Karpas-422 (cell line): ENCODE measurements at regions not wholly inside any gene's neighbourhood (a gene's known extent, or its start where the extent isn't known, plus 50 kb on each side); places are given as distances from the start of the nearest gene placed in this dataset.
"Not testable (repeated sequence)": the region's sequence is repeated elsewhere in the genome, so short reads cannot be mapped to it uniquely, and the experiment has no call there.

ENCODE experiments used
- DNase-seq: peaks from one replicate; pipeline ENCODE4 v3.0.0-alpha.2; 2015
- H2AFZ ChIP-seq: fragments of 200-600 bp; sonication (generic); 2 replicates; pipeline ENCODE4 v1.6.1; 2014; ENCODE audit warnings: antibody characterized with exemption, low read length, mixed read lengths
- H3K27ac ChIP-seq: fragments of 200-600 bp; sonication (generic); 2 replicates; pipeline ENCODE4 v1.5.1; 2014; ENCODE audit warnings: mild to moderate bottlenecking, low read length, moderate library complexity
- H3K27me3 ChIP-seq: fragments of 200-600 bp; sonication (generic); 2 replicates; pipeline ENCODE4 v1.6.1; 2014; ENCODE audit warnings: low read length, mixed read lengths
- H3K36me3 ChIP-seq: fragments of 200-600 bp; sonication (generic); 2 replicates; pipeline ENCODE4 v1.6.1; 2014; ENCODE audit warnings: low read length, mixed read lengths; ENCODE audit not compliant: insufficient read depth
- H3K4me1 ChIP-seq: fragments of 200-600 bp; sonication (generic); 2 replicates; pipeline ENCODE4 v1.6.1; 2014; ENCODE audit warnings: mild to moderate bottlenecking, low read length, mixed read lengths
- H3K4me2 ChIP-seq: fragments of 200-600 bp; sonication (generic); 2 replicates; pipeline ENCODE4 v1.6.1; 2014; ENCODE audit warnings: low read length, low read depth, mild to moderate bottlenecking; ENCODE audit not compliant: poor library complexity, severe bottlenecking
- H3K4me3 ChIP-seq: fragments of 200-600 bp; sonication (generic); 2 replicates; pipeline ENCODE4 v1.5.1; 2014; ENCODE audit warnings: mild to moderate bottlenecking, antibody characterized with exemption, low read length, mixed read lengths
- H3K79me2 ChIP-seq: fragments of 200-600 bp; sonication (generic); 2 replicates; pipeline ENCODE4 v1.6.1; 2014; ENCODE audit warnings: mild to moderate bottlenecking, low read length, mixed read lengths
- H3K9ac ChIP-seq: fragments of 200-600 bp; sonication (generic); 2 replicates; pipeline ENCODE4 v1.6.0; 2014; ENCODE audit warnings: low read length
- H3K9me2 ChIP-seq: fragments of 200-600 bp; sonication (generic), shearing (Covaris generic); replicated peaks from 2 replicates; pipeline ENCODE4 v1.6.0; 2014; ENCODE audit warnings: mild to moderate bottlenecking, low read length, moderate library complexity; ENCODE audit not compliant: insufficient read depth
- H3K9me3 ChIP-seq: fragments of 300-700, 200-600 bp; sonication (generic); 2 replicates; pipeline ENCODE4 v1.6.1; 2014; ENCODE audit warnings: low read length, mixed read lengths
- H4K20me1 ChIP-seq: fragments of 200-600 bp; sonication (generic); 2 replicates; pipeline ENCODE4 v1.6.1; 2014; ENCODE audit warnings: mild to moderate bottlenecking, antibody characterized with exemption, low read length, low read depth; ENCODE audit not compliant: insufficient read depth

- no peaks in the 10 kb centered on the region for H3K9me3 ChIP-seq
- H2AFZ ChIP-seq: no peak overlapping the region
- H3K27me3 ChIP-seq: no peaks in the 10 kb centered on the region
- H3K27ac ChIP-seq: no peak overlapping the region
- no peak overlapping the region for H3K4me3 ChIP-seq
- H3K4me2 ChIP-seq: no peak overlapping the region
- H3K36me3 ChIP-seq: no peaks in the 10 kb centered on the region
- DNase-seq: no peak
- no peaks in the 10 kb centered on the region for H4K20me1 ChIP-seq
- no peaks in the 10 kb centered on the region for H3K79me2 ChIP-seq
- H3K9ac ChIP-seq: no peak overlapping the region
- H3K9me2 ChIP-seq: no peaks in the 10 kb centered on the region
- H3K4me1 ChIP-seq: no peaks in the 10 kb centered on the region
Observed at GRCh38 chr3:153273767-153274435, 111.9 kb downstream of the RAP2B start.

GRCh38 chr3:153274561-153274960 lies 112.5 kb downstream of the RAP2B start:
- Histone ChIP-seq H3K9ac (no peak overlapping the region), H2AFZ (no peak overlapping the region)
- DNase-seq: no peak

GRCh38 chr3:153275514-153275913 lies 113.5 kb downstream of the RAP2B start:
- Histone ChIP-seq H2AFZ (no peak overlapping the region), H3K4me3 (no peak overlapping the region), H3K9ac (no peak overlapping the region), H3K27me3 (no peaks in the 10 kb centered on the region), H3K9me2 (no peaks in the 10 kb centered on the region), H3K4me1 (no peaks in the 10 kb centered on the region), H3K36me3 (no peaks in the 10 kb centered on the region), H3K9me3 (no peaks in the 10 kb centered on the region), H3K79me2 (no peaks in the 10 kb centered on the region), H4K20me1 (no peaks in the 10 kb centered on the region), H3K27ac (no peak overlapping the region), H3K4me2 (no peak overlapping the region)
- DNase-seq: no peak

More at GRCh38 chr3:153274561-153274960, 112.5 kb downstream of the RAP2B start:
- Histone ChIP-seq H3K9me3 (no peaks in the 10 kb centered on the region), H3K4me3 (no peak overlapping the region), H3K27me3 (no peaks in the 10 kb centered on the region), H3K79me2 (no peaks in the 10 kb centered on the region), H3K36me3 (no peaks in the 10 kb centered on the region), H3K4me2 (no peak overlapping the region), H3K4me1 (no peaks in the 10 kb centered on the region), H3K27ac (no peak overlapping the region), H4K20me1 (no peaks in the 10 kb centered on the region), H3K9me2 (no peaks in the 10 kb centered on the region)

GRCh38 chr3:153277029-153277428 lies 115.0 kb downstream of the RAP2B start:
- H3K9ac ChIP-seq: no peak overlapping the region
- no peak overlapping the region for H3K4me2 ChIP-seq
- H3K27ac ChIP-seq: no peak overlapping the region
- H3K27me3 ChIP-seq: no peaks in the 10 kb centered on the region
- no peak overlapping the region for H3K4me3 ChIP-seq
- H3K79me2 ChIP-seq: no peaks in the 10 kb centered on the region
- H4K20me1 ChIP-seq: no peaks in the 10 kb centered on the region
- DNase-seq: no peak
- no peak overlapping the region for H2AFZ ChIP-seq
- no peaks in the 10 kb centered on the region for H3K9me3 ChIP-seq
- H3K36me3 ChIP-seq: no peaks in the 10 kb centered on the region
- H3K9me2 ChIP-seq: no peaks in the 10 kb centered on the region
- no peaks in the 10 kb centered on the region for H3K4me1 ChIP-seq

- H3K4me1 ChIP-seq, H3K36me3 ChIP-seq, H3K27ac ChIP-seq, H3K4me3 ChIP-seq, H3K27me3 ChIP-seq, DNase-seq, H3K9me2 ChIP-seq, H3K9me3 ChIP-seq, H2AFZ ChIP-seq, H3K79me2 ChIP-seq, H3K9ac ChIP-seq, H3K4me2 ChIP-seq, H4K20me1 ChIP-seq: not testable (repeated sequence)
Observed at GRCh38 chr3:153281236-153281997, 119.4 kb downstream of the RAP2B start.

- no peak overlapping the region for H3K27ac ChIP-seq
- no peak overlapping the region for H3K9ac ChIP-seq
- no peak for DNase-seq
- H2AFZ ChIP-seq: no peak overlapping the region
- H3K36me3 ChIP-seq: no peaks in the 10 kb centered on the region
- no peaks in the 10 kb centered on the region for H4K20me1 ChIP-seq
- no peak overlapping the region for H3K4me2 ChIP-seq
- H3K9me3 ChIP-seq: no peaks in the 10 kb centered on the region
- no peaks in the 10 kb centered on the region for H3K4me1 ChIP-seq
- H3K79me2 ChIP-seq: no peaks in the 10 kb centered on the region
- no peaks in the 10 kb centered on the region for H3K27me3 ChIP-seq
- no peak overlapping the region for H3K4me3 ChIP-seq
- H3K9me2 ChIP-seq: no peaks in the 10 kb centered on the region
Observed at GRCh38 chr3:153282355-153282754, 120.3 kb downstream of the RAP2B start.

- H4K20me1 ChIP-seq: no peaks in the 10 kb centered on the region
- no peaks in the 10 kb centered on the region for H3K9me2 ChIP-seq
- H3K4me3 ChIP-seq: no peak overlapping the region
- H3K9ac ChIP-seq: no peak overlapping the region
- H3K4me2 ChIP-seq: no peak overlapping the region
- no peak for DNase-seq
- no peaks in the 10 kb centered on the region for H3K36me3 ChIP-seq
- H3K9me3 ChIP-seq: no peaks in the 10 kb centered on the region
- H3K4me1 ChIP-seq: no peaks in the 10 kb centered on the region
- H2AFZ ChIP-seq: no peak overlapping the region
- no peaks in the 10 kb centered on the region for H3K27me3 ChIP-seq
- no peak overlapping the region for H3K27ac ChIP-seq
- no peaks in the 10 kb centered on the region for H3K79me2 ChIP-seq
Observed at GRCh38 chr3:153284282-153284938, 122.4 kb downstream of the RAP2B start.

GRCh38 chr3:153285194-153285641 lies 123.2 kb downstream of the RAP2B start:
- Histone ChIP-seq H3K4me1 (no peaks in the 10 kb centered on the region), H3K4me2 (no peak overlapping the region), H3K27me3 (no peaks in the 10 kb centered on the region), H3K9me2 (no peaks in the 10 kb centered on the region), H3K9me3 (no peaks in the 10 kb centered on the region), H3K36me3 (no peaks in the 10 kb centered on the region), H3K27ac (no peak overlapping the region), H3K4me3 (no peak overlapping the region), H3K79me2 (no peaks in the 10 kb centered on the region), H4K20me1 (no peaks in the 10 kb centered on the region), H3K9ac (no peak overlapping the region), H2AFZ (no peak overlapping the region)
- DNase-seq: no peak
